GM19351 (cell line): ENCODE measurements at regions not wholly inside any gene's neighbourhood (a gene's known extent, or its start where the extent isn't known, plus 50 kb on each side); places are given as distances from the start of the nearest gene placed in this dataset.

Experiments used
- ATAC-seq: cut with Tn5 transposase; IDR thresholded peaks from one replicate; pipeline ENCODE4 v1.9.1; 2021; ENCODE audit warnings: mild to moderate bottlenecking, moderate library complexity; ENCODE audit not compliant: unreplicated experiment

DNA sequence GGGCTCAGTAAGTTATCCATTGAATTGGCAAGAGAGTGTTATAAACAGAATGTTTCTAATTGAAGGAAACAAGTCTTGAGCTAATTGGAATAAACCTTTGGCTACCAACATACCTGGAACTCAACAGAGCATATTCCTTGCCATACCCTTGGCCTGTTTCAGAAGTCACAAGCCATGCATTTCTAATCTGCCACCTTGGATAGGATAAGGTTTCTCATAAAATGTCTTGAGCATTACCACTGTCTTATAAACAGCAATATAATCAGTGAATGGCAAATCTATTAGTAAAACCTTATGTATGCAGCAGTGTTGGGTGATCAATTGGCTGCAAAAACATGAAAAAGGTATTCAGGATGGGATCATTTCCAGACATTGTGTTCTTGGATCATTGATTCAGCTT, 765.2 kb upstream of the SEL1L start:
- no peak for ATAC-seq

DNA sequence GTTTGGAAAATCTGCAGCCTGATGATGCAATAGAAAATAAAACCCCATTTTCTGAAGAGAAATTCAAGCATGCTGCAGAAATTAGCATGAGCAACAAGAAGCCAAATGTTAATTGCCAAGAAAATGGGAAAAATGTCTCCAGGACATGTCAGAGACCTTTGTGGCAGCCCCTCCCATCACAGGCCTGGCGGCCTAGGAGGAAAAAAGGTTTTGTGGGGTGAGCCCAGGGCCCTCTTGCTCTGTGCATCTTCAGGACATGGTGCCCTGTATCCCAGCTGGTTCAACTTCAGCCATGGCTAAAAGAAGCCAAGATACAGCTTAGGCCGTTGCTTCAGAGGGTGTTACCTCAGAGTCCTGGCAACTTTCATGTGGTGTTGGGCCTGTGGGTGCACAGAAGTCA, 775.5 kb upstream of the SEL1L start:
- ATAC-seq: no peak

DNA sequence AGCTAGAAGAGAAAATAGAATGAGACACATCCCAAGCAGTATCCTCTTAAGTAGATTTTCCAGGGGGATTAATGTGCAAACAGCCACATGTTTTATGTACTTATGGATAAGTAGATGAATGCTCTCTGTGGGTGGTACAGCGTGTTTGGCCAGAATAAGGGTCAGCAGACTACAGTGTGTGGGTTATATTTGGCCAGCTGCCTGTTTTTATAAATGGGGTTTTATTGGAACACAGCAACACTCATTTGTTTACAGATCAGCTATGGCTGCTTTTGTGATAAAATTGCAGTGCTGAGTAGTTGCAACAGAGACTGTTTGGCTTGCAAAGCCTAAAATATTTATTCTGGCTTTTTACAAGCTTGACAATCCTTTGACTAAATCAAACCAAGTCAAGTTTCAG, 780.2 kb upstream of the SEL1L start:
- ATAC-seq: no peak

DNA sequence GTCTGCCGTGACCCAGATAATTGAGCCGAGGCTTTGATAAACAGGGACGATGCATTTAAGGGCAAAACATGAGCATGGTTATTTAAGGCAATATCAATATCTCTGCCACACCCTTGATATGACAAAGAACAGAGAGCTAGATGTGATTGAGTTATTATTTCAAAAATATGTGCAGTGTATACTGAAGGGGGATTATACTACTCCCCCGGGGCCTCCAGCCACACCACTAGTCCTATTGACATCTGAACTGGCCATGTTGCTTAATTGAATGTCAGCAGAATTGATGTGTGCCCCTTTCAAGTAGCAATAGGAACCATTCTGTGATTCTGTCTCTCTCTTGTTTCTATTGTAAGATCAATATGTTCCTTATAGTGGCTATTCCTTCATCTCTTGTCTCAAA, 794.8 kb upstream of the SEL1L start:
- no peak for ATAC-seq

DNA sequence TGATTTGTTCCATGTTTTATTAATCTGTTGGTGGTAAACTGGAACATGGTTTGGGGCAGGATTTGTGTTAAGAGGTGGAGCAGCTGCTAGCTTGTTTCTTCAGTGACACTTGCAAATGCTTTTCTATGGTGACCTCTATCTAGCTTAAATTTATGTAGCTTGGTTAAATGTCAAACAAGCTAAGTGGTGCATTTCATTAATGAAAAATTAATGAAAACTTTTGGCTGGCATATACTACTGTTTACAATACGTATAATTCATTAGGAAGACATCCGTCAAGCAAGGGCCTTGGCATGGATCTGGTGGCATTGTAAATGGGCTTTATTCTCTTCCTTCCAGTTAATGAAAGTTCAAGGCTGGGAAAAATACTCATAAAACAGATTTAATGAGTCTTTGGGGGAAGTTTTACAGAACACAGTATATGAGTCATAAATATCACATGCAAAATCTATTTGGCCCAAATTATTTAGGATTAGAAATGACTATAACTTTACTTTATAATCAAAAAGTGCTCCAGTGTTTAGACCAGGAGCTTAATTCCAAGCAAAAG, 807.7 kb upstream of the SEL1L start:
- no peak for ATAC-seq

DNA sequence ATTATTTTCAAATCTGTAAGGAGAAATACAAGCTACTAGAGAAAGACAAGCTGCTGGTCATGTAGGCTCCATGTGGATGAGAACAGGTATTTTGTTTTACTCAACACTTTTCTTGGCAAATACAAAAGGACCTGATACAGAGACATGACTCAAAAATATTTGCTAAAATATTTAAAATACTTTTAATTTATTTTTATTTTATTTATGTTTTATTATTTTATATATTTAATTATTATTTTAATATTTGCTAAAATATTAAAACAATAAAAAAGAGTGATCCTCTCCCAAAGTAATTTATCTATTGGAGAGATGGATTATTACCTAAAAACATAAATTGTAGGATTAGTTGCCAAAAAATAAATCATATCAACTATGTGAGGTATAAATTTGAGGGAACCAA, 808.9 kb upstream of the SEL1L start:
- no peak for ATAC-seq

DNA sequence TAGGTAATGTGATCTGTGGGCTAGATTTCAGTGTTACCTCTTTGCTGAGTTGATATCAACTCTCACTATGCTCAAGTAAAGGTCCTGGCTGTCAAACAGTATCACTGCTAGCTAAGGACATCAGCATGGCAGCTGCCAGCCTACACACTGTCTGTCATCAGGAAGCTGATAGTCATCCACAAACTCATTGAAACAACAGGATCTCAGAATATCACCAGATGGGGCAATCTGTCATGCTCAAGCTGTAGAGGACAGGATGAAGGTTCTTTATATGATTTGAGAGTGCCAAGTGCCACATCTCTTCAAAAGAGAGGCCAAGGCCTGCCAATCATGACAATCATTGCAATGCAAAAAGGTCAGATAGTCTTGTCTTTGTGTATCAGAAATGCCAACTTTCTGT, 811.5 kb upstream of the SEL1L start:
- no peak for ATAC-seq

DNA sequence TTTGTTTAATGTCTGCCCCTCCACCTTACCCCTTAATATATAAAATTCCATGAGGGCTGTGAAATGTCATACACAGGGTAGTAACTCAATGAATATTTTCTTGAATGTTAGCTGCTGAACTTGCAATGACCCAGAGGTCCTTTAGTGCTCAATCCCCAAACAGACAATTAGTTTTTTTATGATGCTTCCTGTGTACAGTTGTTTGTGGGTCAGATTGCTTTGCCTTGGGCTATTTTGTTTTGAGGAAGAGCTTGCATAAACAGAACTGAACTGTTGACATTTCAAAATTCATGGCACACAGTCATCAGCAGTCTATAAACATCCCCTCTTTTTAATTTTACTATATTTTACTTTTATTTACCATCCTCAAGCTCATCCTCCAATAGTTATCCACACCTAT, 820.5 kb upstream of the SEL1L start:
- no peak for ATAC-seq

DNA sequence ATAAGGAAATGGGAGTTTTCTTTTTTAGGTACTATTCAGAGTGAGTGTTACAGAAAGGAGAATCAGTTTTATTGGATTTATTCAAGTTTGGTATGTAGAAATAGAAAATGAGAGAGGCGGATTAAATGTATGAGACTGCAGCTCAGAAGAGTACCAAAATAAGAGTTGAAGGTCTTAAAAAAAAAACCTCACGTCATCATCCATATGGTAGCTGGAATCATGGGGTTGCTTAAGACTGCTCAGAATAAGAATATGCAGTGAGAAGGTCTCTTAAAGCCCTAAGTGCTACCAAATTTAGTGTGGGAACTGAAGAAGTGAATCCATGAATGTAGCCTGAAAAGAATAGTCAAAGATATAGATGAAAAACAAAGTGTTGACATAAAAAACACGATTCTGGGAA, 825.5 kb upstream of the SEL1L start:
- ATAC-seq: no peak

DNA sequence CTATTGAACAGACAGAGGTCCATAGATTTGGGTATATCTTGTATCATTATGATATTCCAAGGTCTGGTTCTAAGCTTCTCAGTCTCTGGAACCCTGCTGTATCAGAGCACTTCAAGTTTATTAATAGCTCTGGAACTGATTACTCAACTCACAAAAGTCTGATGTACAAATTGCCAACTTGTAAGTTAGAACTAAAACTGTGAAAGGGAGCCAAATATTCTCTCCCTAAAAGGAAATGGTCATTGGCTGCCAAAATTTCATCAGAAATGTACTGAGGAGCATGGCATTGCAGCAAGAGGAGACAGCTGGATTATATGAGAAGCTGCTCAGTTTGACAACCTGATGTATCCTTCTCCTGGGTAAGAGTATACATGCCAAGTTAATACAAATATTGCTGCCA, 828.8 kb upstream of the SEL1L start:
- no peak for ATAC-seq

DNA sequence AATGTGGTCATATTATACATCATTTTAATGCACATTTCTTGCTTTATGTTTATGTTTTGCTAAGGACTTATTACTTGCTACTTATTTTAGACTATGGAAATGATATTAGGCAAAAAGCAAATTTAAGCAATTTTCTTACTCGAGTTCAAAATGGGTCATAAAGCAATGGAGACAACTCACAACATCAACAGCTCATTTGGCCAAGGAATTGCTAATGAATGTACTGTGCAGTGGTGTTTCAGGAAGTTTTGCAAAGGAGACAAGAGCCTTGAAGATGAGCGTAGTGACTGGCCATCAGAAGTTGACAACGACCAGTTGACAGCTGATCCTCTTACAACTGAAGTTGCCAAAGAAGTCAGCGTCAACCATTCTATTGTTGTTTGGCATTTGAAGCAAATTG, 831.8 kb upstream of the SEL1L start:
- ATAC-seq: no peak

DNA sequence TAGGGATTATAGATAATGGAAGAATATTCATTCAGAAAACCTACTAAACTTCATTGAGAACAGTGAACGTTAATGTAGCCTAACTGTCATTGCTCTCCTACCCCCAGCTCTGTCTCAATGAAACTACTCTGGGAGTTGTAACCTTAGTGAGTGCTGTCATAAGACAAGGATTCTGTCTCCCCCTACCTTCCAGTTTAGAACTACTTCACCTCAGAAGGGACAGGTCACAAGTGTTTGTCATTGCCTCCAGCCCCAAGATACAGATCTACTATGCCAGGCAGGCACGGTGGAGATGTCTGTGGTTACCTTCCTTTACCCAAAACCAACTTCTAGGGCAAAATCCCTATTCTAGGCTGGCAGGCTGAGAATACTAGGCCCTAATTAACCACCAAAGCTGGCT, 833.1 kb upstream of the SEL1L start:
- ATAC-seq: no peak

DNA sequence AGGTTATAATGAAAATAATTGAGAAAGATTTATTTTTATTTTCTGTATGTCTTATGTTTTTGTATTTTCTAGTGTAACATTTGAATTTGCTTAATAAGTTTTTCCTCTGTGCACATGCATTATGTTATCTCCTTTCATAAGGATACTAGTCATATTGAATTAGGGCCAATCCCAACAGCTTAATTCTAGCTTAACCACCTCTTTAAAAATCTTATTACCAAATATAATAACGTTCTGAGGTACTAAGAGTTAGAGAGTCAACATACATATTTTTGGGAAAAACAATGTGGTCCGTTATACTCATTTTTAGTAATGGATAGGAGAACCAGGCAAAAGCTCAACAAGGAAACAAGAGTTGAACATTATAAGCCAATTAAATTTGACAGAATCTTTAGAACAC, 845.6 kb upstream of the SEL1L start:
- no peak for ATAC-seq

DNA sequence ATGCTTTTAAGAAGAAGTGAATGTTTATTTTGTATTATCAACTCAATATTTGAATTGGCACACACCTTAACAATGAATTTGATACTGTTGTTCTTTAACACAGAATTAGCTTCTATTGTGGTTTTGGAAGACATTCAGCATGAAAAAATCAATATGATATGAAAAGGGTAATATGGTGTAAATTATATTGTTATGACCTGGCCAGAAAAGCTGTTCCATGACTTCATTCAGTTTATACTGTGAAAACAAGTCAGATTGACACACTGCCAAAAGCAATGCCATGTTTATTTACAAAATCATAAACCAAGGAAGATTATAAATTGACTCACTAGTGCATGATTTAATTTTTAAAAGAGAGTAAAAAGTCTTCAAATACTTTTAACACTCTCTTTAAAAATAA, 851.4 kb upstream of the SEL1L start:
- ATAC-seq: no peak

DNA sequence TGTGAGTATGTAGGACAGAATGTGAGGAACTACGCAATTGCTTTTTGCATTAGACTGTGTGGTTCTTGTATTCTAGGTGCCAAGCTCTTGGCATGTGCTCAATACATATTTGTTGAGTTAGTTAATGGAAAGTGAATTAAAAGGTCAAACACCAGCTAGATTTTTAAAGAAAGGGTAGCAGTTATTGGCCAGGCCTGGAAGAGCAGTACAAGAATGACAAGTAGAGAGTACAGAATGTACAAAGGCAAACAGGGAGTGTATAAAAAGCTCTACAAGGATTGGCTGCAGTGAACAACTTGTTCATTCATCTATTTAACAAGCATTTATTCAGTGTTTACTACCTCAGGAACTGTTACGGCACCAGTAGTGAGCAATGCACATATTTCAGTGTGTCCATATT, 854.0 kb upstream of the SEL1L start:
- no peak for ATAC-seq

DNA sequence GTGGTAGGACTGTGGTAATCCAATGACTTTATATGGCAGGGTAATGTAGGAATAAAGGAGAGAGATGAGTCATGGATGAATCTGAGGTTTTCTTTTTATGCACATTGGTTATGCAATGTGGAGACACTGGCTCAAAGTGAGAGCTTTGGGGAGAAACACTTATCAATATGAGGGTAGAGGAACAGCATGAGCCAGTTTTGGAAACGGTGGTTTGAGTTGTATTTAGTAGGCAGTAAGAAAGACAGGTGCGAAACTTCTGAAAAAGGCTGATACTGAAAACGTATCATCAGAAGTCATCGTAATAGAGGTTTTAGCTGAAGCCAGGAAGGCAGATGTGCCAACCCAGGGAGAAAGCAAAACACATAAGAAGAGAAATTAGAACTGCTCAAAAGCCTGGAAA, 854.8 kb upstream of the SEL1L start:
- ATAC-seq: no peak

DNA sequence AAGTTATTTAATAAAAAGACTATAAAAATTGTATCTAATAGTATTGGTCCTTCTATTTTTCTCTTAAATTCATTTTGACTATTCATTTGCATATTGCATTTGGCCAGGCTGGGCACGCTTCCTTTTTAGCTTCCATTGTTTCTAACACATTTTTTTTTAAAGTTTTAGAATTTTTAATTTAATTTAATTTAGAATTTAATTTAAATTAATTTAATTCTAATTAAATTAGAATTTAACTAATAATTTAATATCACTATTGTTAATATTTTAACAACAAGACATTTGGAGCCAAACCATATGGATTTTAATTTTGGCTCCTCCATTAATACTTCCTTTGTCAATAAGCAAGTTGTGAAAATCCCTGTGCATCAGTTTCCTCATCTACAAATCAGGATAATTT, 856.9 kb upstream of the SEL1L start:
- no peak for ATAC-seq

DNA sequence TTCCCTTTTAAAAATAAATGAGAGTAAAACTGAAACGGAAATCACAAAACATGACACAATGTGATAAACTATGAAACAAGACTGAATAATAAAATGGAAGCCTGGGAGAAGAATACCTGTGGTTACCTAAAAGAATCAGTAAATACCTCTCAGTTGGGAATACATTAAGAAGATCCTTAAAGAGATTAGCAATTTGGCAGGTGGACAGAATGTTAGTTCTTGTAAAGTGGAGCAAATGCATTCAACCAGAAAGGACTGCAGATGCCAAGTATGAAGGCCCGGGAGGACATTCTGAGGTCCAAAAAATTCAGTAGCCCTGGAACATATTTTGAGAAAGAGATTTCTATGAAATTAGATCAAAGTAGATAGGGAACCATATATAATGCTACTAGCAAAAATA, 861.3 kb upstream of the SEL1L start:
- no peak for ATAC-seq

DNA sequence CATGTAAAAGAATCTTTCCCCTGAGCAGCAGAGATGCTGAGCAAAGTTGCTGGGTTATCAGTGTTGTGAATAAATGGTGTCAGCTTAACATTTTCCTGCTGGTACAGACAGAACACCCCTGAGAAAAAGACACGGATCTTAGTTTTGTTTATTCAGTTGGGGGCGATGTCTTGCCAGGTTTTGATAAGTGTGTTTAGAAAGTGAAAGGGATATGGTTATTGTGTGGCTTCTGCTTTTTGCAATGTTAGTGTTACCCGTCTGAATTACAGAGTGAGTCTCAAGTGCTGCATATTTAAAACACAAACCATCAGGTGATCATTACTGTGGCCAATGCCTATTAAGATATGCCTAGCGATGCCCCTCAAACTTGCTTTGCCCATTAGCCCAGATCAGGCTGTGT, 864.6 kb upstream of the SEL1L start:
- no peak for ATAC-seq

DNA sequence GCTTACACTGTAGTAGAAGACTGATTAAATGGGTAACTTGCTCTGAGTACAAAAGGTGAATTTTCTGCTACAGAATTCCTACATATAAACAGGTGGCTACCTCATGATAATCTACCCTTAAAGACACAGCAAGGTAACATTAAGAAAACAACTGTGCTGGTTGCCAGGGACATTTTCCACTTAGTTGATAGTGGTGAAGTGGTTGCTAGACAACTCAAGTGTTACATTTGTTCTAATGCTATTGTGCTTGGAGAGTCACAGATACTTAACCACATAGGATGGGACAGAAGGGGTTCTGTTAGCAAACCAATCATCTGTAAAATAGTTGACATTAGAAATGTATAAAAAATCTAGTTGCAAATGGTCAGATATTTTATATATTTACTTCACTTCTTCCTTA, 870.3 kb upstream of the SEL1L start:
- no peak for ATAC-seq

DNA sequence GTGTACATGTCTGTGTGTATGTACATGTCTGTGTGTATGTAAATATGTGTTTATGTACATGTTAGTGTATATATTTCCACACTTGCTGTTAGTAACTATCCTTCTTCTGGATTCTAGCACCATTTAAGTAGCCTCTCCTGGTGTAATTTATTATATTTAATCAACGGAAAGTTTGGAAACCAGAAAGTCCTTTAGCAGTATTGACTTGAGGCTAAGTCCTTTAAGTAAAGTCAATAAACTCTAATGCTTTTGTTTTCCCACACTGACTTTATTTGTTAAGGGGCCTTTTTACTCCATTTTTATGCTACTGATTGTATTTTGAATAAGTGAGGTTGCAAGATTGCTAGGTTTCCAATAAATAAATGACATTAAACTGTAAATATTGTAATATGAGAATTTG, 876.4 kb upstream of the SEL1L start:
- ATAC-seq: no peak

DNA sequence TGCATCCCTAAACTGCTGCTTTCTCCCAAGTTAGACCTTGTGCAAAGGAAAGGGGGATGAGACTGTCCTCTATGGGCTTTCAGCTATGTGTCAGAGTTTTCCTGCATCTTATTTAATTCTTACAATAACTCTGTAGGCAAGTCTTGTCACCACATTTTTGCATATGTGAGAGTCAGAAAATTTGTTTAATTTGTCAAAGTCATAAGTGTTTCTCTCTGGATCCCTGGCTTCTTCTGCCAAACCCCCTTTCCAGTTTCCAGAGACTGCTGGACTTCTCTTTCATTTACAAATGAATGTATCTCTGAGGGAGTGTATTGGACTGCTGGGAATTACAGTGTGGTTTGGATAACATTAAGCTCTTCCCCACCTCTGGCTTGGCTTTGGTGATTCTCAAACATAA, 877.6 kb upstream of the SEL1L start:
- ATAC-seq: no peak

DNA sequence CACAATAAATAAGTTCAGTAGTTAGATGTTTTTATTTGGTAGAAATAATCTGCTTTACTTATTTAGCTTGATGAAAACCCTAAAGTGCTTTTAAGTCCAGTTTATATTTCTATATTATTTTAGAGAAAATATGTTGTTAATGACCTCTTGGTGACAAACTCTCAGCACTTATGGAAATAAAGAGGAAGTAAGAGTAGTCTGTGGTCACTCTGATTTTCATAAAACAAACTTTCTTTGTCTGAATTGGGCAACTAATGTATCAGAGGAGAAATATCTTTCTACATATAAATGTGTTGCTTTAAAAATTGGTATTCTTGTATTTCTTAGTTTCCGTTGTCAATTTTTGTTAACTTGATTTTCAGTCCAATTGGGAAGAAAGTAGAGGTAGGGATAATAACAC, 878.9 kb upstream of the SEL1L start:
- peak; percentile 42 for ATAC-seq
